Activated CD4-positive, alpha-beta memory T cell treated with anti-CD3 and anti-CD28 coated beads for 36 hours (primary cell): ENCODE measurements at regions not wholly inside any gene's neighbourhood (a gene's known extent, or its start where the extent isn't known, plus 50 kb on each side); places are given as distances from the start of the nearest gene placed in this dataset.

ENCODE experiments used
- CTCF ChIA-PET: fragments of 350-600 bp; sonication (Branson Sonifier 250); formaldehyde crosslinking; loops from one replicate; lab custom pipeline; 2021; ENCODE audit warnings: antibody characterized with exemption, inconsistent platforms; lab: Charles Lee
- POLR2A ChIA-PET: fragments of 350-600 bp; sonication (Branson Sonifier 250); formaldehyde crosslinking; loops from one replicate; lab custom pipeline; 2021; ENCODE audit warnings: antibody characterized with exemption; lab: Charles Lee
- DNase-seq: peaks from one replicate; pipeline ENCODE4 v3.0.0-alpha.2; 2020
- H3K27ac Mint-ChIP-seq: one replicate; pipeline ENCODE4 v1.8.0; 2021; ENCODE audit warnings: mixed read lengths
- H3K27me3 Mint-ChIP-seq: one replicate; pipeline ENCODE4 v1.8.0; 2021; ENCODE audit warnings: mixed read lengths
- H3K36me3 Mint-ChIP-seq: one replicate; pipeline ENCODE4 v1.8.0; 2021; ENCODE audit warnings: mixed read lengths
- H3K4me1 Mint-ChIP-seq: one replicate; pipeline ENCODE4 v1.8.0; 2021; ENCODE audit warnings: low read depth, mixed read lengths
- H3K4me3 Mint-ChIP-seq: one replicate; pipeline ENCODE4 v1.8.0; 2021; ENCODE audit warnings: mild to moderate bottlenecking, mixed read lengths
- H3K9me3 Mint-ChIP-seq: one replicate; pipeline ENCODE4 v1.8.0; 2021; ENCODE audit warnings: mixed read lengths
- intact Hi-C: fragments of 100-400 bp; cut with micrococcal nuclease; formaldehyde crosslinking; loops from one replicate; pipeline ENCODE4 v1.15.1; 2023

GRCh38 chr18:51278045-51278649 lies 80.7 kb upstream of the MEX3C start:
- CTCF ChIA-PET: interaction anchor here (0.7 to 2.9 kb wide), 13 partner anchors 12 to 168 kb away, joined by 3 to 13 read pairs (median 4); no protein-coding TSS in a partner anchor
- Mint-ChIP-seq H3K4me3 (no peak overlapping the region), H3K27ac (no peak overlapping the region), H3K9me3 (no peaks in the 10 kb centered on the region), H3K36me3 (no peaks in the 10 kb centered on the region), H3K27me3 (peaks cover 2% of the 10 kb centered on the region), H3K4me1 (no peaks in the 10 kb centered on the region)
- POLR2A ChIA-PET: no interaction called here
- intact Hi-C loops: no loop called here
- DNase-seq: peak; percentile 67

- CTCF ChIA-PET: interaction anchor here (0.8 to 2.9 kb wide), 5 partner anchors 13 to 169 kb away, joined by 3 to 13 read pairs (median 7); no protein-coding TSS in a partner anchor
- intact Hi-C loops: no loop called here
- H3K36me3 Mint-ChIP-seq: no peaks in the 10 kb centered on the region
- H3K4me1 Mint-ChIP-seq: no peaks in the 10 kb centered on the region
- no peaks in the 10 kb centered on the region for H3K9me3 Mint-ChIP-seq
- no peak overlapping the region for H3K4me3 Mint-ChIP-seq
- H3K27ac Mint-ChIP-seq: no peak overlapping the region
- POLR2A ChIA-PET: no interaction called here
- peaks cover 3% of the 10 kb centered on the region for H3K27me3 Mint-ChIP-seq
- no peak for DNase-seq
Measured at GRCh38 chr18:51279367-51279984, 82.0 kb upstream of the MEX3C start.

- Mint-ChIP-seq H3K9me3 (no peaks in the 10 kb centered on the region), H3K4me3 (no peak overlapping the region), H3K27ac (no peak overlapping the region)
Measured at GRCh38 chr18:51287818-51288508, 90.5 kb upstream of the MEX3C start.

GRCh38 chr18:51288582-51288981 lies 91.1 kb upstream of the MEX3C start:
- no peak for DNase-seq
- ChIA-PET CTCF (interaction anchor here (0.7 kb wide), 1 partner anchor 448 kb away, joined by 4 read pairs; no protein-coding TSS in a partner anchor), POLR2A (no interaction called here)
- Mint-ChIP-seq H3K27ac (no peak overlapping the region), H3K4me3 (no peak overlapping the region), H3K36me3 (no peaks in the 10 kb centered on the region), H3K27me3 (peaks cover 8% of the 10 kb centered on the region), H3K9me3 (no peaks in the 10 kb centered on the region), H3K4me1 (no peaks in the 10 kb centered on the region)
- intact Hi-C loops: no loop called here

More at GRCh38 chr18:51287818-51288508, 90.5 kb upstream of the MEX3C start:
- no peaks in the 10 kb centered on the region for H3K36me3 Mint-ChIP-seq
- no peak for DNase-seq
- peaks cover 4% of the 10 kb centered on the region for H3K27me3 Mint-ChIP-seq
- intact Hi-C loops: no loop called here
- ChIA-PET CTCF (interaction anchor here (0.7 kb wide), 1 partner anchor 448 kb away, joined by 4 read pairs; no protein-coding TSS in a partner anchor), POLR2A (no interaction called here)
- no peaks in the 10 kb centered on the region for H3K4me1 Mint-ChIP-seq

- Mint-ChIP-seq H3K4me3 (no peak overlapping the region), H3K36me3 (no peaks in the 10 kb centered on the region), H3K9me3 (no peaks in the 10 kb centered on the region), H3K27ac (no peak overlapping the region), H3K4me1 (no peaks in the 10 kb centered on the region), H3K27me3 (peaks cover 9% of the 10 kb centered on the region)
- no peak for DNase-seq
- POLR2A ChIA-PET: no interaction called here
- intact Hi-C loops: no loop called here
- CTCF ChIA-PET: no interaction called here
Measured at GRCh38 chr18:51290860-51291259, 93.4 kb upstream of the MEX3C start.

GRCh38 chr18:51300912-51301311 lies 103.4 kb upstream of the MEX3C start:
- no peak for DNase-seq
- H3K4me1 Mint-ChIP-seq: no peaks in the 10 kb centered on the region
- H3K27ac Mint-ChIP-seq: no peak overlapping the region
- CTCF ChIA-PET: no interaction called here
- POLR2A ChIA-PET: no interaction called here
- intact Hi-C loops: no loop called here
- no peaks in the 10 kb centered on the region for H3K9me3 Mint-ChIP-seq
- peaks cover 4% of the 10 kb centered on the region for H3K27me3 Mint-ChIP-seq
- H3K36me3 Mint-ChIP-seq: no peaks in the 10 kb centered on the region
- H3K4me3 Mint-ChIP-seq: no peak overlapping the region

GRCh38 chr18:51301376-51301775 lies 103.9 kb upstream of the MEX3C start:
- Mint-ChIP-seq H3K27ac (no peak overlapping the region), H3K4me3 (no peak overlapping the region), H3K36me3 (no peaks in the 10 kb centered on the region), H3K4me1 (no peaks in the 10 kb centered on the region), H3K9me3 (no peaks in the 10 kb centered on the region), H3K27me3 (peaks cover 7% of the 10 kb centered on the region)
- no peak for DNase-seq
- POLR2A ChIA-PET: no interaction called here
- CTCF ChIA-PET: no interaction called here
- intact Hi-C loops: no loop called here

GRCh38 chr18:51316677-51317076 lies 119.2 kb upstream of the MEX3C start:
- Mint-ChIP-seq H3K4me3 (no peak overlapping the region), H3K4me1 (no peaks in the 10 kb centered on the region), H3K9me3 (peaks cover 5% of the 10 kb centered on the region), H3K36me3 (no peaks in the 10 kb centered on the region), H3K27me3 (peaks cover 1% of the 10 kb centered on the region), H3K27ac (no peak overlapping the region)
- no peak for DNase-seq
- intact Hi-C loops: no loop called here
- ChIA-PET POLR2A (no interaction called here), CTCF (no interaction called here)

- DNase-seq: no peak
- intact Hi-C loops: no loop called here
- Mint-ChIP-seq H3K9me3 (no peaks in the 10 kb centered on the region), H3K27me3 (no peaks in the 10 kb centered on the region), H3K27ac (no peak overlapping the region), H3K4me1 (no peaks in the 10 kb centered on the region), H3K36me3 (no peaks in the 10 kb centered on the region), H3K4me3 (no peak overlapping the region)
- CTCF ChIA-PET: no interaction called here
- POLR2A ChIA-PET: no interaction called here
Measured at GRCh38 chr18:51321696-51322095, 124.2 kb upstream of the MEX3C start.

GRCh38 chr18:51323961-51324360 lies 126.5 kb upstream of the MEX3C start:
- POLR2A ChIA-PET: interaction anchor here (0.7 kb wide), 1 partner anchor 58 kb away, joined by 3 read pairs; no protein-coding TSS in a partner anchor
- intact Hi-C loops: no loop called here
- H3K9me3 Mint-ChIP-seq: no peaks in the 10 kb centered on the region
- no peaks in the 10 kb centered on the region for H3K27me3 Mint-ChIP-seq
- no peaks in the 10 kb centered on the region for H3K4me1 Mint-ChIP-seq
- H3K27ac Mint-ChIP-seq: no peak overlapping the region
- H3K36me3 Mint-ChIP-seq: no peaks in the 10 kb centered on the region
- no peak overlapping the region for H3K4me3 Mint-ChIP-seq
- no peak for DNase-seq
- CTCF ChIA-PET: no interaction called here

- intact Hi-C loops: no loop called here
- no peak overlapping the region for H3K4me3 Mint-ChIP-seq
- H3K27me3 Mint-ChIP-seq: peaks cover 6% of the 10 kb centered on the region
- ChIA-PET POLR2A (no interaction called here), CTCF (interaction anchor here (1.4 kb wide), 1 partner anchor 52 kb away, joined by 4 read pairs; no protein-coding TSS in a partner anchor)
- no peaks in the 10 kb centered on the region for H3K4me1 Mint-ChIP-seq
- no peaks in the 10 kb centered on the region for H3K36me3 Mint-ChIP-seq
- DNase-seq: no peak
- H3K27ac Mint-ChIP-seq: no peak overlapping the region
- H3K9me3 Mint-ChIP-seq: no peaks in the 10 kb centered on the region
Measured at GRCh38 chr18:51330148-51330547, 132.7 kb upstream of the MEX3C start.

- DNase-seq: no peak
- Mint-ChIP-seq H3K27ac (no peak overlapping the region), H3K4me3 (no peak overlapping the region), H3K27me3 (peaks cover 6% of the 10 kb centered on the region), H3K9me3 (no peaks in the 10 kb centered on the region), H3K36me3 (no peaks in the 10 kb centered on the region), H3K4me1 (no peaks in the 10 kb centered on the region)
- POLR2A ChIA-PET: no interaction called here
- CTCF ChIA-PET: interaction anchor here (1.4 kb wide), 1 partner anchor 53 kb away, joined by 4 read pairs; no protein-coding TSS in a partner anchor
- intact Hi-C loops: no loop called here
Measured at GRCh38 chr18:51330739-51331138, 133.3 kb upstream of the MEX3C start.
